ENCODE measurements at regions not wholly inside any gene's neighbourhood (a gene's known extent, or its start where the extent isn't known, plus 50 kb on each side); places are given as distances from the start of the nearest gene placed in this dataset.

- TF ChIP-seq CTCF (IDR thresholded peaks at IDR 0.05) (no peak), POLR2A (IDR thresholded peaks at IDR 0.05) (no peak)
Observed at GRCh38 chr9:12182806-12183205, 510.4 kb upstream of the TYRP1 start.
